ENCODE measurements at regions not wholly inside any gene's neighbourhood (a gene's known extent, or its start where the extent isn't known, plus 50 kb on each side); places are given as distances from the start of the nearest gene placed in this dataset.

DNA sequence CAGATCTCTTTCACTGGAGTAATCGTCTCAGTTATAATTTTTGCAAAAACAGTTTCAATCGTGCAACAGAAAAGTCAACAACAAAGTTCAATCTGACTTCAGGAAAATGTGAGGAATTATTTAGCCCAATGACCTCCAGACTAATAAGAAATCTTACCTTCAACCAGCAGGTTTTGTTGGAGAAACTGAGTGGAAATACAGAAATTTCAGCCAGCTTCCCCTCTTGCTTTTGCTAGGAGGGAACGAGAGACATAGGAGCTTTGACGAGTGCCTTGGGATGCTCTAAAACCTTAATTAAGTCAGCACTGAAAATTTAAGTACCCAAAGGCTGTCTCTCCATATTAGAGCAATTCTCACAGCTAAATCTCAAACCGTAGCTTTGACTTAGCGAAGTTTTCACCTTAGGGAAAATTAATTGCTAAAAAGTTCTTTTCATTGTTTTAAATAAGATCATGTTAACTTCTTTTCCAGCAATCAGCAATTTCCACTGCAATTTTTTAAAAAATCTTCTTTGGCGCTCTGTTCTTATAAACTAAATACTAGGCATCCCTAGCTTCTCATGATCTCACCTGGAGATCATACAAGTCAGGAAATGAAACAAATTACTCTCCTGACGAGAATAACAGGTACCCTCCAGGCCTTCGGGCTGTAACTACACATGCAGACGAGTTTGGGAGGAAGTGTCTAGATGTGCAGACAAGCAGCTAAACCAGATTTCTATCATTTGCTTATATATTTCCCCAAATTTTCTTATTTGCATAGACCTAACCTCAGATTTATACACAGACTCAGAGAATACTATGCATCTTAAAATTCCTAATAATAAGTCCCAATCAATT is 250.2 kb downstream of the FAM43A start:
- peaks cover 25% of the 10 kb centered on the region for H3K27me3 ChIP-seq (ENCODE audit: control insufficient read depth, low read length)
- TF ChIP-seq EZH2phosphoT487 (IDR thresholded peaks at IDR 0.05; ENCODE audit: borderline replicate concordance, low read length) (no peak), CTCF (IDR thresholded peaks at IDR 0.05; ENCODE audit: low read depth, low read length, poor library complexity, severe bottlenecking) (no peak)

GRCh38 chr3:194936659-194937058 is 251.0 kb downstream of the FAM43A start:
- Histone ChIP-seq H3K9me2 (replicated peaks; ENCODE audit: control insufficient read depth, low read length) (no peaks in the 10 kb centered on the region), H3K4me2 (ENCODE audit: low read length) (no peak overlapping the region), H4K20me1 (ENCODE audit: control insufficient read depth, insufficient read depth, low read depth, low read length) (no peaks in the 10 kb centered on the region)

More for the DNA sequence above, 250.2 kb downstream of the FAM43A start:
- H3K4me1 ChIP-seq (ENCODE audit: control insufficient read depth, low read length), result no peaks in the 10 kb centered on the region
- H3F3A ChIP-seq (ENCODE audit: control insufficient read depth, insufficient read depth), result no peaks in the 10 kb centered on the region
- H3K4me2 ChIP-seq (ENCODE audit: low read length), result no peak overlapping the region
- no peaks in the 10 kb centered on the region for H3K79me2 ChIP-seq (ENCODE audit: control insufficient read depth, low read length)
- no peak overlapping the region for H3K27ac ChIP-seq (ENCODE audit: low read depth, low read length)
- H3K36me3 ChIP-seq (ENCODE audit: control insufficient read depth, low read length), result no peaks in the 10 kb centered on the region
- no peaks in the 10 kb centered on the region for H3K9me3 ChIP-seq (ENCODE audit: control insufficient read depth, insufficient read depth, low read length)
- H3K9me2 ChIP-seq (replicated peaks; ENCODE audit: control insufficient read depth, low read length), result no peaks in the 10 kb centered on the region
- H4K20me1 ChIP-seq (ENCODE audit: control insufficient read depth, insufficient read depth, low read depth, low read length), result no peaks in the 10 kb centered on the region
- no peak overlapping the region for H3K4me3 ChIP-seq (ENCODE audit: low read length)

GRCh38 chr3:194937144-194937543 is 251.5 kb downstream of the FAM43A start:
- Histone ChIP-seq H3K27me3 (ENCODE audit: control insufficient read depth, low read length) (peaks cover 17% of the 10 kb centered on the region), H3K9me2 (replicated peaks; ENCODE audit: control insufficient read depth, low read length) (no peaks in the 10 kb centered on the region), H3K4me2 (ENCODE audit: low read length) (no peak overlapping the region), H3F3A (ENCODE audit: control insufficient read depth, insufficient read depth) (no peaks in the 10 kb centered on the region), H3K4me1 (ENCODE audit: control insufficient read depth, low read length) (no peaks in the 10 kb centered on the region), H3K79me2 (ENCODE audit: control insufficient read depth, low read length) (no peaks in the 10 kb centered on the region), H3K27ac (ENCODE audit: low read depth, low read length) (no peak overlapping the region), H3K9me3 (ENCODE audit: control insufficient read depth, insufficient read depth, low read length) (no peaks in the 10 kb centered on the region), H3K36me3 (ENCODE audit: control insufficient read depth, low read length) (no peaks in the 10 kb centered on the region), H4K20me1 (ENCODE audit: control insufficient read depth, insufficient read depth, low read depth, low read length) (no peaks in the 10 kb centered on the region), H3K4me3 (ENCODE audit: low read length) (no peak overlapping the region)
- TF ChIP-seq CTCF (IDR thresholded peaks at IDR 0.05; ENCODE audit: low read depth, low read length, poor library complexity, severe bottlenecking), result no peak
- no peak for TF ChIP-seq EZH2phosphoT487 (IDR thresholded peaks at IDR 0.05; ENCODE audit: borderline replicate concordance, low read length)

More at GRCh38 chr3:194936659-194937058, 251.0 kb downstream of the FAM43A start:
- Histone ChIP-seq H3K27ac (ENCODE audit: low read depth, low read length) (no peak overlapping the region), H3K36me3 (ENCODE audit: control insufficient read depth, low read length) (no peaks in the 10 kb centered on the region), H3K27me3 (ENCODE audit: control insufficient read depth, low read length) (peaks cover 21% of the 10 kb centered on the region), H3K9me3 (ENCODE audit: control insufficient read depth, insufficient read depth, low read length) (no peaks in the 10 kb centered on the region), H3K4me1 (ENCODE audit: control insufficient read depth, low read length) (no peaks in the 10 kb centered on the region), H3F3A (ENCODE audit: control insufficient read depth, insufficient read depth) (no peaks in the 10 kb centered on the region), H3K79me2 (ENCODE audit: control insufficient read depth, low read length) (no peaks in the 10 kb centered on the region), H3K4me3 (ENCODE audit: low read length) (no peak overlapping the region)
- TF ChIP-seq CTCF (IDR thresholded peaks at IDR 0.05; ENCODE audit: low read depth, low read length, poor library complexity, severe bottlenecking), result no peak
- TF ChIP-seq EZH2phosphoT487 (IDR thresholded peaks at IDR 0.05; ENCODE audit: borderline replicate concordance, low read length), result no peak

All from DOHH2 (cell line).